Gastrocnemius medialis (tissue), 4 donors: ENCODE measurements at regions not wholly inside any gene's neighbourhood (a gene's known extent, or its start where the extent isn't known, plus 50 kb on each side); places are given as distances from the start of the nearest gene placed in this dataset.
A peak's percentile ranks its signal among the peaks of the same experiment; 100 is the strongest.
"Not testable (repeated sequence)": the region's sequence is repeated elsewhere in the genome, so short reads cannot be mapped to it uniquely, and the experiment has no call there.

ENCODE experiments used
- ATAC-seq, 2 donors: fragments of 150-250 bp; one replicate each; pipeline ENCODE4 v1.9.1; 2016
- DNase-seq, 2 donors: peaks; one replicate each; pipeline ENCODE4 v3.0.0-alpha.2; 2019
- H3K27ac ChIP-seq, 4 donors: fragments of 200-600 bp; sonication (generic); 1 replicate in 1 of 4; 2 replicates in 3 of 4; pipeline ENCODE4 v1.5.1; 2016 to 2018; ENCODE audit warnings: mild to moderate bottlenecking in 2 of 4, moderate library complexity in 1 of 4
- H3K27me3 ChIP-seq, 3 donors: fragments of 200-600 bp; sonication (generic) in 2 of 3; 1 replicate in 1 of 3; 2 replicates in 2 of 3; pipeline versions ENCODE4 v1.5.1 to v1.6.0; 2016 to 2019; ENCODE audit warnings: mild to moderate bottlenecking in 1 of 3, moderate library complexity in 1 of 3
- H3K36me3 ChIP-seq, 2 donors: fragments of 200-600 bp; sonication (generic) in 1 of 2; one replicate each; pipeline ENCODE4 v1.5.1; 2017 to 2018
- H3K4me1 ChIP-seq, 2 donors: fragments of 200-600 bp; sonication (generic) in 1 of 2; one replicate each; pipeline ENCODE4 v1.5.1; 2016 to 2017; ENCODE audit warnings: mild to moderate bottlenecking in 2 of 2
- H3K4me3 ChIP-seq, 4 donors: fragments of 200-600 bp; sonication (generic) in 3 of 4; 1 replicate in 1 of 4; 2 replicates in 3 of 4; pipeline ENCODE4 v1.5.1; 2016 to 2019; ENCODE audit warnings: mild to moderate bottlenecking in 2 of 4
- H3K9me3 ChIP-seq, 3 donors: fragments of 200-600 bp; sonication (generic) in 2 of 3; 1 replicate in 1 of 3; 2 replicates in 2 of 3; pipeline ENCODE4 v1.5.1; 2016 to 2019
- in situ Hi-C, 4 donors: fragments of 200-750 bp; cut with MboI; loops; one replicate each; pipeline versions ENCODE4 v1.15.0 to v1.8.0; 2017; ENCODE audit warnings: low sequenced_read_pairs in 4 of 4
- intact Hi-C: fragments of 100-400 bp; cut with DNase I; formaldehyde crosslinking; loops from one replicate; pipeline ENCODE4 v1.15.1; 2023; ENCODE audit warnings: low total_unique reads

DNA sequence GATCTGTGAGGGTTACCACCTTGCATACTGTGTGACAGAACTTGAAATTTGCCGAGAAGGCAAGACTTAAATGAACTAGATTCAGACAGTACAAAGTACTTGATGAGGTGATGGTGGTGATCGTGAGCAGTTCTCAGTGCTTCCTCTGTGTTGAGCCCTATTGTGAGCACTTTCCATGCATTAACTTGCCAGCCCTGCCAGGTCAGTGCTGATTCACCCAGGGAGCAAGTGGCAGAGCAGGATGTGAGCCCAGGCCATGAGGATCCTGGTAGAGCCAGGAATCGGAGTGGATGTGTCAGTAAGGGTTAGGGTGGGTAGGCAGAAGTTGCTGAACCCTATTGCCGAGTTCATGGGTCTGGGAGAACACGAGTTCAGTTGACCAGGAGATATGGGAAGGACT is 4545.7 kb upstream of the TPTE start:
- H3K4me1 ChIP-seq, H3K36me3 ChIP-seq, in situ Hi-C loops, ATAC-seq, H3K4me3 ChIP-seq, H3K27ac ChIP-seq, DNase-seq, intact Hi-C loops, H3K9me3 ChIP-seq, H3K27me3 ChIP-seq: not testable (repeated sequence)

DNA sequence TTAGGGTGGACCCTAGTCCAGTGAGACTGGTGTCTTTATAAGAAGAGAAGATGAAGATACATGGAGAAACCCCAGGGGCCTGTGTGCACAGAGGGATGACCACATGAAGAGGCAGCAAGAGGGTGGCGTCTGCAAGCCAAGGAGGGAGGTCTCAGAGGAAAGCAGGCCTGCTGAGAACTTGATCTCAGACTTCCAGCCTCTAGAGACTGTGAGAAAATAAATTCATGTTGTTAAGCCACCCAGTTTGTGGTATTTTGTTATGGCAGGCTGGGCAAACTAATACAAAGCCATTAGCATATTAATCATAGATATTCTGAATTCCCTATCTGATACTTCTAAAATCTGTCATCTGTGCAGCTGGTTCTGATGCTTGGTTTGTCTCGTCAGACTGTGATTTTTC is 4523.8 kb upstream of the TPTE start:
- H3K36me3 ChIP-seq, intact Hi-C loops, in situ Hi-C loops, H3K9me3 ChIP-seq, H3K27ac ChIP-seq, H3K4me1 ChIP-seq, DNase-seq, H3K27me3 ChIP-seq, H3K4me3 ChIP-seq, ATAC-seq: not testable (repeated sequence)

DNA sequence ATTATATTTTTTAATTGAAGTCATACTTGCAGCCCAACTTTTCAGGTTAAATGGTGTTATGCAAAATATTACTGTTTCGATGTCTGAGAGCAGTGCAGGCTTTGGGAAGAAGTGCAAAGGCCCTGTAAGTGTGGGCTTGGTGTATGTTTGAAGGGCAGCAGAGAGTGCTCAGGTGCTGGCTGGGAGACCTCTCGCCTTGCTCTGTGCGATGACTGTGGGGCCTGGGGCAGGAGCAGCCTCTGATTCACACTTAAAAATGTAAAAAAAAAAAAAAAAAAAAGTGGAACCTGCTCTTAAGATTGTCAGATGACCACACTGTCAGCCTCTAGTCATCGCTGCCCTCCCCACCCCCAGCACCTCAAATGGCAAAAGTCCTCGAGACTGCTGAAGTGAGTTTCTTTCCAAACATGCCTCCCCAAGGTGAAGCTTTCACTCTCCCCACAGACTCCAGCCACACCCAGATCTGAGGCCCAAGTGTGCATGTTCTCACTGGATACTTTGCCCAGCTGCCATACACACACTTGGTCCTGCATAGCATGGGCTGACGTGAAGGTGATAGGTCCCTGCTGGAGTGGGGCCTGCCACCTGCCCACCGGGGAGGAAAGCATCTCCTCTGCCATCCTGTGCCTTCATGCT is 4505.8 kb upstream of the TPTE start:
- in situ Hi-C loops, H3K36me3 ChIP-seq, H3K27me3 ChIP-seq, H3K27ac ChIP-seq, DNase-seq, ATAC-seq, H3K9me3 ChIP-seq, H3K4me3 ChIP-seq, H3K4me1 ChIP-seq, intact Hi-C loops: not testable (repeated sequence)

DNA sequence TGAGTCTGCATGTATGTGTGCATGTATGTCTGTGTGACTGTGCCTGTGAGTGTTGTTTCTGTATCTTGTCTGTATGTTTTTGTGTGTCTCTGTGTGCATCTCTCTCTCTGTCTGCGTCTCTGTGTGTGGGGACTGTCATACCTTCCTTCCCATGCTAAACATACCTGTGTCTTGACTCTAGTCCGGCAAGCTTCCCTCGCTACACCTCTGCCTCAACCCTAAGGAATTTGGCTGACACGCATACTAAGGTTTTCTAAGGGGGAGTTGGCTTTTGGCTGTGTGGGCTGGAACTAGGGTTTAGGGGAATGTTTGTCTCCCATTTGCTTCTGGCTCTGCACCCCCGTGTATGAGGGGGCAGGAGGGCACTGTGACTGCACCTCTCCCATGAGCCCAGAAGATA is 4500.9 kb upstream of the TPTE start:
- H3K27ac ChIP-seq, intact Hi-C loops, H3K36me3 ChIP-seq, H3K4me1 ChIP-seq, in situ Hi-C loops, H3K9me3 ChIP-seq, H3K27me3 ChIP-seq, DNase-seq, H3K4me3 ChIP-seq, ATAC-seq: not testable (repeated sequence)

DNA sequence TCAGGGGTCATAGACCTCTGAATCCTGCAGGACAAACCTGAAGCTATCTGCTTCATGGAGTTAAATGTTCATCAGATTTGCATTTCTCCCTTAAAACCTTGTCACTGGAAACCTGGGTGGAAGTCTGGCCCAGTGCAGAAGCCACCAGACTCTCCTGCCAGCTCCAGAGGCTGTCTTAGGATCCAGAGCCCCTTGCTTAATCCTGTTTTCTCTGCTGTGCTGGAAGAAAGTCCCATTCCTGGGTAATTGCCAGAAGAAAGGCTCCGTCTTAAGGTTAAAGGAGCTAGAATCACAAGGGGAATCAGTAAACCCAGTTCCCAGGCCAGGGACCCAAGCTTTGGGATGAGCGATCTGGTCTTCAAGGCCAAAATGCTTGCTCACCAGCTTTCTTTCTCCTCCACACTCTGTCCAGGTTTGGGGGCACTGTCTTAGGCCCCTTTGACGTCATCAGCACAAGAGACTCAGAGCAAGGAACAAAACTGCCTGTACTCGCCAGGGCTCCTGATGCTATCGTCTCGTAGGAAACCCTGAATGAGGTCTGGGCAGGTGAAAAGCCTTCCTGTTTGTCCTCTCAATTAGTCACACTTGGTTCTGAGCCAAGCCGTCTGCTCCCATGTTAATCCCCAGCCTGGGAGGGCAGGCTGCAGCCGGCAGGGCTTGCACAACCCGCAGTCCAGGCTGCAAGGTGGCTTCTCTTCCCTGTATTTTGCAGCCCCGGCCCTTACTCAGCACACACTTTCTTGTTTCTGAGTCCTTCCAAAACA is 4500.2 kb upstream of the TPTE start:
- H3K27ac ChIP-seq, H3K4me1 ChIP-seq, DNase-seq, H3K27me3 ChIP-seq, H3K4me3 ChIP-seq, H3K36me3 ChIP-seq, H3K9me3 ChIP-seq, intact Hi-C loops, in situ Hi-C loops: not testable (repeated sequence)
- peak; percentile 95 to 96 for ATAC-seq

DNA sequence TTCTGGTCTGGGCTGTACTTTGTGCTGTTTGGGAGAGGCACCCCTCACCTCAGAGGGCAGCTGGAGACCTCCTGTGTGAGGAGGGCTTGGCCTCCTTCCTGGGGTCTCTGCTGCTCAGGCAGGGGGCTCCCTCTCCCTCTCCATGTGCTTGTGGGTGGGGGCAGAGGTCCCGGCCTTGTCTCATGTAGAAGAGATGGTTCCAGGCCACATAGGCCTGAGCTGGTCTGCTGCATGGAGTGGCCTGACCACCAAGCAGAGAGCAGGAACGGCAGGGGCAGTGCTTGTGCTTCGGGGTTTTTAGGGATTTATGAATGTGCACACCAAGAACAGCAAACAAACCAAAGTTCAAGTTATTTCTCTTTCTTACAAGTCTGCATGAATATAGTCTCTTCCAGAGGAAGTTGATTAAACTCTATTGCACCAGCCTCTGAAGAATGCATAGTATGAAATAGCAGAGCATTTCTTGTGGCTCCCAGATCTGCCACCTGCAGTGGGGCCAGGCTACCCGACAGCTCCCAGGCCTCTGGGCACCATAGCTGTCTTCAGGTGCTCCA is 4499.6 kb upstream of the TPTE start:
- H3K9me3 ChIP-seq, intact Hi-C loops, H3K36me3 ChIP-seq, H3K4me3 ChIP-seq, H3K4me1 ChIP-seq, H3K27ac ChIP-seq, in situ Hi-C loops, DNase-seq, ATAC-seq, H3K27me3 ChIP-seq: not testable (repeated sequence)

DNA sequence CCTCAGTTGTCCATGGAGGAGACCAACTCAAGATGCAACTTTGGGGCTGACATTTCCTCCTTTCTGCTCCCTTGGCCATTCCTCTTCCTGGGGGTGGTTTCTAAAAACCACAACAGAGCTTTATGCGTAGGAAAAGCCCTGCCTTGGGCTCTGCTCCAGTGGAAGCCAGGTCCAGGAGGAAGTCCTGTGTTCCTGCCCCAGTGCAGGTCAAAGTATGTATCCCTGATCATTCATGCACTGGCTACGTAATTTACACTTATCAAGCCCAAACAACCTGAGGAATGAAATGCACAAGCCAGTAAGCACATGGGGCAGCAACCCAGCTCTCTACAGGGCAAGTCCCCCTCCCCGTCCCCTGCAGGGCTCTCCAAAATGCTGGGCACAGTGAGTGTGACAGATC is 4498.1 kb upstream of the TPTE start:
- DNase-seq, in situ Hi-C loops, H3K9me3 ChIP-seq, H3K36me3 ChIP-seq, intact Hi-C loops, H3K4me1 ChIP-seq, H3K27me3 ChIP-seq, H3K27ac ChIP-seq, H3K4me3 ChIP-seq, ATAC-seq: not testable (repeated sequence)

DNA sequence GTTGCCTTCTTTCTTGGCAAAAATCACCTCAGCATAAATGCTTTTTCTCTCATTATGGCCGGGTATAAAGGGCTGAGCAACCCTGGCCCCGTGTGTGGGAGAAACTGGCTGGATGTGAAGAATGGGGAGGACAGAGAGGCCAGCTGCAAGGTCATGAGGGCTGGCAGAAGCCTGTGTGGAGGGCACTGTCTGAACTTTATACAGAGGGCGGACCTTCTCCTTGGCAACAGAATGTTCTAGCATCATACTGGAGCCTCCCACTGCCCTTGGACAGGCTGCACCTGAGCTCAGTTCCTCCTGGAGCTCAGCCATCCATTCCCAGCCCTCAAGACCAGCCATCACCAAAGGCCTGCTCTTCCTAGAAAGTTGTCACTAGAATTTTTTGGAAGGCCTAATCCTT is 4496.2 kb upstream of the TPTE start:
- H3K27me3 ChIP-seq, DNase-seq, H3K36me3 ChIP-seq, H3K9me3 ChIP-seq, H3K4me1 ChIP-seq, H3K4me3 ChIP-seq, intact Hi-C loops, ATAC-seq, in situ Hi-C loops, H3K27ac ChIP-seq: not testable (repeated sequence)

DNA sequence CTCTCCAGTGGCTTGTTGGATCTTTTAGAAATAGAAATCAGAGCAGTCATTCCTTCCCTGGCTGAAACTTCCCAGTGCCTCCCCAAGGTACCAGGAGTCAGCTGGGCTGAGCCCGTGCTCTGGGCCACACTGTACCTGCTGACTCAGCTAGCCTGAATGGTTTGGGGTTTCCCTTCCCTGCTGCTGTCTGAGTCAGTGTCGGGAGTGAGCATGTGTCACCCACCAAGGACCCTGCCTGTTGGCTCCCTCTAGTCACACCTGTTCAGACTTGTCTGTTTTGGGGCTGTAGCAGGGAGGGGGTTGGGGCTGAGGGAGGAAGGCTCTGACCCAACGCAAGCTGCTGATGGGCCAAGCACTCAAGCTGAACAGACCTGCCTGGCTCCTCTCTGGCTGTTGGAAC is 4493.9 kb upstream of the TPTE start:
- H3K27ac ChIP-seq, in situ Hi-C loops: not testable (repeated sequence)
- ATAC-seq = peak; percentile 89 to 92

DNA sequence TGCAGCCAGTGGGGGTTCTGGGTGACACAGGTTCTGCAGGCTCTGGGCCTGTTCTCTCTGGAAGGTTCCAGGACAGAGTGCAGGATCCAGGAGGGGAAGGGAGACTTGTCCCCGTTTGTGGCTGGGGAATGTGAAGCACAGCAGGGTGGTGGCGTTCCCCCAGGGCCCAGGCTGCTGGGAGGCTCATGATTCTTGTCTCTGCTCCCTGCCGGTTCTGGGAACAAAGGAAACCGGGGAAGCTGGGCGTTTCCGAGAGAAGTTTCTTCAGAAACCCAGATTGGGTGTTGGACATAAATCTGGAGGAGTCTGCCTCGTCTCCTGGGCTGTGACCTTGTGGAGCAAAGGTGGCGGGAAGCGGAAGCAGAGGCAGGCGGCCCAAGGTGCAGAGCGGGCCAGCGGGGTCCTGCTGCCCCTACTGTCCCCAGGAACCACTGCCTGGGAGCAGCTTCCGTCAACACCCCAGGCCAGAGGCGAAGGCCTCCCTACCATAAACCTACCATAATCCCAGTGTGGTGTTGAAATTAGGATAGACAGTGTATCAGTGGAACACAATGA is 4487.2 kb upstream of the TPTE start:
- H3K27me3 ChIP-seq, intact Hi-C loops, ATAC-seq, H3K27ac ChIP-seq, H3K9me3 ChIP-seq, H3K4me1 ChIP-seq, H3K4me3 ChIP-seq, H3K36me3 ChIP-seq, in situ Hi-C loops, DNase-seq: not testable (repeated sequence)

More for the DNA sequence above, 4493.9 kb upstream of the TPTE start:
- H3K4me1 ChIP-seq, DNase-seq, H3K9me3 ChIP-seq, intact Hi-C loops, H3K36me3 ChIP-seq, H3K4me3 ChIP-seq, H3K27me3 ChIP-seq: not testable (repeated sequence)

DNA sequence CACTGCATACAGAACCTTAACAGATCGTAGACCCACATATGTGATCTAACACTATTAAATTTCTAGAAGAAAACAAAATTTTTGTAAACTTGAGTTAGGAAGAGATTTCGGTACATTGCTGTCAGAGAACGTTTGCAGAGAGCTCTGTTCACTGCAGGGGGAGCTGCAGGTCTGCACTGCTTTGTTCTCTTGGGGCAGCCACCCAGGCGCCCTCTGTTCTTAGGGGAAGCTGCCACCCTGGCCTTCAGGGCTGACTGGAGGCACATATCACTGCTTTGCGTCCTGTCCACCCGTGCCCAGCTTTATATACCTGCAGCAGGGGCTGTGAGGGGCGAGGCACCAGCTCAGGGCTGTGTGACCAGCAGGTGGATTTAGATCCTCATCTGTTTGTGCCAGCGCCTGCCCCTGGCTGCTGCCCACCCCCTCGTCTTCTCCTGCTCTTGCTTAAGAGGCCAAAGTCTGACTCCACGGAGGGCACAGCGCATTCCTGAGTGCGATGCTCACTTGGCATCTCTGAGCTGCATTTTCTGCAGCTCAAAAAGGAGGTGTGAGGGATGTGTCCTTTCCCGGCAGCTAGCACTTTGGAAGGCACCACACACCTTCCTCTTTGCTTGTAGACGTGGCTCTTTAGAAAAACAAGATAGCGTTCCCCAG is 4486.4 kb upstream of the TPTE start:
- ATAC-seq = peak; percentile 28 to 29
- intact Hi-C loops, H3K27me3 ChIP-seq, DNase-seq, in situ Hi-C loops, H3K36me3 ChIP-seq, H3K4me3 ChIP-seq, H3K9me3 ChIP-seq, H3K27ac ChIP-seq, H3K4me1 ChIP-seq: not testable (repeated sequence)
